HG02798 (cell line): ENCODE measurements at regions not wholly inside any gene's neighbourhood (a gene's known extent, or its start where the extent isn't known, plus 50 kb on each side); places are given as distances from the start of the nearest gene placed in this dataset.
A peak's percentile ranks its signal among the peaks of the same experiment; 100 is the strongest.

Source experiments
- ATAC-seq: cut with Tn5 transposase; IDR thresholded peaks from one replicate; pipeline ENCODE4 v1.9.1; 2021; ENCODE audit warnings: mild to moderate bottlenecking; ENCODE audit not compliant: unreplicated experiment, poor library complexity

DNA sequence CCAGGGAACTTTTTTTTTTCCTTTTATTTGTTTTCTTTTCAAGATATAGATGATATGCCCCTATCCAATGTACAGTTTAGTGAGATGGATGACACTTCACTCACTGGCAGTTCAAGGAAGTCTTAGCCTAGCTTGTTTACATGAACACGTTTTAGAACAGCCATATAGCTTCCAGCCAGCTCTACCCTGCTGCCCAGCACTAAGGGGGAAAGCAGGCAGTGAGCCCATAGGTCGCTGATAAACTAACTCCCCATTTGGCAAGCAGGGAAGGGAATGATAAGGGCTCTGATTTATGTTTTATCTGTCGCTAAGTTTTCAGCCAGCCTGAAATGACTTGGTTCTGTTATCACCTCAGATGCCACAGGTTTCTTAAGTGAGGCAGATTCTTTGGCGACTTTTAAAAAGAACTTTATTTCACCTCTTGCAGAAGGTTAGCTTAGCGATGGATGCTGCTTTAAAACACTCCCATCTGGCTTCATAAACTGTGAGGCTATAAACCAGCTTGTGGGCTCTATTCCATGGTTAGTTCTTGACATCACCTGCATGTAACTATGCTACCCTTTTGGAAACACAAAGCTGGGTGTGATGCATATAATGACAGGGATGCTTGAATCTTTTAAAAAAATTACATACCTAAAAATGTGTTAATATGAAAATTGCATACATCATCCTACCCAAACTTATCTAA is 348.4 kb downstream of the FBXO8 start:
- ATAC-seq = no peak

- no peak for ATAC-seq
These were observed 349.3 kb downstream of the FBXO8 start for GRCh38 chr4:173934201-173934600.

GRCh38 chr4:173932701-173933100 is 350.8 kb downstream of the FBXO8 start:
- ATAC-seq = no peak

DNA sequence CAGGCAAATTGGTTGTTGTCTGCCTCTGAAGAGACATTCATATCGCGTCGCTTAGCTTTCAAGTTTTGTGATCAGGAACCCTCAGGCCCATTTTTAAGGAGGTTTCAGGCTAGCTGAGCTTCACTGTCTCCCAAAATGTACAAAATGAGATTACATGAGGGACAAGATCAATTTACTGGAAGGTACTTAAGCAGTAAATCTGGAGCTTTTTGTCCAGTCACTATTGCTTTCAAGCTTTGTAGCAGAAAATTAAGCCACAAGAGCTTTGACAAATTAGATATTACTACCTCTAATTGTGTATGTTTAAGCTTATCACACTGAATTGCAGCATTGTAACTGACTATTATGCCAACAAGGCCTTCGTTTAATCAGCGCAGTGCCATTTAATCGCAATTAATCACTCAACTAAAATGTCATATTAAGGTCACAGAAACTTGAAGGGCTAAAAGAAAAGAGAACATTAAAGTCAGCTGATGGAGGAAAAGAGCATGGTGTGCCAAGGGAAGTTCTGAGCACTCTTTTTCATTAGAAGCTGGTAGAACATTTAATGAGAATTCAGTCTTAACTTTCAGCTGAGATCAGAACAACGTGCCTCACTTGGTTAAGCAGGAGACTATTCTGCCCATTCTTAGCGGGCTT is 353.0 kb downstream of the FBXO8 start:
- no peak for ATAC-seq

DNA sequence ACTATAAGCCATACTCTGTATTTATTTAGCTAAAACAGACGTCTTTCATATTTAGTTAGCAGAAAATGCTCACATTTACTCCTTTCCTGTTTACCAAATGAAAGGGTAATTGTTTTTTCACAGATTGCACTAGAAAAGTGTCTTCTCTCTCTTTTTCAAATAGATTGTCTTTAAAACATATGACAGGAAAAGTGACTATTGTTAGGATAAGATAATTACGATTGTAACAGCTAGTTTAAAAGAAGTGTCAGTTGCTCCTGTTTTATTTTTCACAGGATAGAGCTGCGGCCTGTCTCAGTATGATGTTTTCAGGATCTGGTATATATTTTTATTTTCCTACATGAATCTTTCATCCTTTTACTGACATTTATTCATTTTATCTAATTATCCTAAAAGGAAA is 353.5 kb downstream of the FBXO8 start:
- no peak for ATAC-seq

DNA sequence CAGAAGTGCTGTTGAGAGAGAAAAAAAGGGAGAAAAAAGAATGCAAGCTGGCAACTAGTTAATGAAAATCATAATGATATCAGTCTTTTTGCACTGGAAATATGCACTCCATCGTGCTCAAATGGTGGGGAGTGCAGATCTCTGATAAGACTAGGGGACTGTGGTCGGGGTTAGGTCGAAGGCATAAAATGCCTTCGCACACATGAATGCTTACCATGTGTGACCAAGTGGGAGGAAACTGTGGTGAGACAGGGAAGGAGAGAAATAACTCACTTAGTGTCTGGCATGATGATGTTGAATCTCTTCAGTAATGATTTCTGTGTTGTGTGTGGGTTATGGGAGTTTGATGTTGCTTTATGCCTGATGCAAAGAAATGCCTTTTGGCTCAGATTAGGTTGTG is 358.9 kb downstream of the FBXO8 start:
- ATAC-seq = peak; percentile 39

GRCh38 chr4:173919861-173920260 is 363.6 kb downstream of the FBXO8 start:
- no peak for ATAC-seq

- ATAC-seq = no peak
These were observed 364.3 kb downstream of the FBXO8 start for GRCh38 chr4:173919196-173919595.

DNA sequence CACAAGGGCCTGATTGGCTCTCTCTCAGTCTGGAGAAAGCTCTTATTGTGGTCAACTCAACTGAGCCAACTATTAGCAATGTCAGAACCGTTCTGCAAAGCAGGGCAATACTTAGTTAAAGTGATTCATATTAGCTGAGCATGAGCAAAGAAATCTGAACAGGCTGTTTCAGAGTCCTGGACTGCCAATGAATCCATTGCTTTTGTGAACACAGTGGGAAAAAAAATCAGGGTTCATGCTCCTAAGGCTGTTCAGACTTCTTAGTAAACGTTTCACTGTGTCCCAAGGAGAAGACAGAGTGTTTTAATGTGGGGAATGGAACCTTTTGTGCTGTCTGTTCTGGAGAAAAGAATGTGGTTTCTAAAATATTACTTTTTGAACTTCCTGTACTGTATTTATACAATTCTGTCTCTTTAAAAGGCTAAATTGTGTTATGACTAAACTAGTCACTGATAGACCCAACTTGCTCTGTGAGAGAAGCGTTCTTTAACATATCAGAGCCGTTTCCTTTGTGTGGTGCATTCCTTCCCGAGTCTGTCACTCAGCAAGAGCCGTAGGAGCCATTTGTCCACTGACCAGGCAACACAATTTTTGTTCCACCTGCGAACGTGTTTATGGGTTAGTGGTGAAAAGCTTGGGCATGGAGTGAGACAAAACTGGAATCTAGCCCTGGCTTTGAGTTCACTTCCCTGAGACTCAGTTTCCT is 366.1 kb downstream of the FBXO8 start:
- ATAC-seq = no peak

DNA sequence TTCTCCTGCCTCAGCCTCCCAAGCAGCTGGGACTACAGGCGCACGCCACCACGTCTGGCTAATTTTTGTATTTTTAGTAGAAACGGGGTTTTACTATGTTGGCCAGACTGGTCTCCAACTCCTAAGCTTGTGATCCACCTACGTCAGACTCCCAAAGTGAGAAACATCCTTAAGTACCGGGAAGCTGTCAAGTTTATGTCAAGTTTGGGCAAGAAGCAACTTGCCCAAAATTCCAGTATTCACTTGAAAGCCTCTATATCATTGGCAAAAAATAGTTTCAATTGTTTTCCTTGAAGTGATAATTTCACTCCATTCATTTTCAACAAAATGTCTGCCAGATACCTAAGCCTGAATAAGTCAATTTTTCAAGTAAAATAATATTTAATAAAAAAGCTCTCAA is 370.0 kb downstream of the FBXO8 start:
- ATAC-seq = no peak

- no peak for ATAC-seq
These were observed 371.1 kb downstream of the FBXO8 start for GRCh38 chr4:173912384-173912783.

GRCh38 chr4:173910891-173911290 is 372.6 kb downstream of the FBXO8 start:
- ATAC-seq = no peak

DNA sequence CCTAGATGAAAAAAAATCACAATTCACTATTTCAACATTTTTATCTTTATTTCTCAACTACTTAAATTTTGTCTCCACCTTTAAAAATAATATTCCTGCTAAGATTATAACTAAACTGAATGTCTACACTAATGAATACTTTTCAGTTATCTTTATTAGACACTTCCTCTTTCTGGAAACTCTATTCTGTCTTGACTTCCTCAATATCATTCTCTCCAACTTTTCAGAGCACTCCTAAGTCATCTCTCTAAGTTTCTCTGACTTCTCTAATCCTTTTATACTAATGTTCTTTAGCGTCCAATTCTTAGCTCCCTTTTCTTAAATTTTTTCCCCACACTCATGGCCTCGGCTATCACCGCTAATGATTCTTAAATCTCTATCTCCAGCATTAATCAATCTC is 374.2 kb downstream of the FBXO8 start:
- no peak for ATAC-seq

- no peak for ATAC-seq
These were observed 369.8 kb upstream of the HAND2 start for GRCh38 chr4:173899813-173900212.

- no peak for ATAC-seq
These were observed 361.0 kb upstream of the HAND2 start for GRCh38 chr4:173891072-173891471.

GRCh38 chr4:173883821-173884220 is 353.8 kb upstream of the HAND2 start:
- ATAC-seq = no peak

DNA sequence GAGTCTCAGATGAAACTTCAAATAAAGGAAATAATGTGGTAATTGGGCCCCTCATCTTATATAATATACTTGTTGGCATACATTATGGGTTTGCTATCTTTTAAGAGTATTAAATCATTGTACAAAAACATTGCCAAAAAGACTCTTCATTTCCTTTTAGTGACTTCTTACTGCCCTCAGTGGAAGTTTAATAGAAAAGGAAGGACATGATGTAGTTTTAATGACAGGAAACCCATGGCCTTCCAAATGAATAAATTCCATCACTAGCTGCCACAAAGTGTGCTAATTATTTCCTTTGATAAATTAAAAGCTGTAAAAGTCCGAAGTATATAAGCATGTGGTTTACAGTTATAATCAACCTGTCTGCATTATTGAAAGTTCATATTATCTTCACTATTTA is 350.9 kb upstream of the HAND2 start:
- no peak for ATAC-seq

DNA sequence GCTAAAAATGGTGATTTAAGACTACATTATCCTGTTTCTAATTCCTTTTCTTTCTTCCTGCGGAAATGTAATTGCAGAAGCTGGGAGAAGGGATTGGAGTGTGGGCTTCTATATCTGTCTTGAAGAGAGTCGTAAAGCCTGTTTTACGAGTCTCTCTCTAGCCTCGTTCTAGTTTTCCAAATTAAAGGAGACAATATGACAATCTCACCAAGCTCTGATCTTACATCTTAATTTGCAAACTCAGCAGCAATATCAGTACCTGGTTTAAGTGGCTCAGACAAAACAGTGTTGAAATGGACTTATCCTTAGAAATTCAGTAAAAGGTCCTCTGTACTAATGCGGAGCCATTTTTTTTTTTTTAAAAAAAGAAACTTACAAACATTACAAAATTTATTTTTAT is 349.5 kb upstream of the HAND2 start:
- ATAC-seq = no peak

- no peak for ATAC-seq
These were observed 348.7 kb upstream of the HAND2 start for GRCh38 chr4:173878701-173879100.

DNA sequence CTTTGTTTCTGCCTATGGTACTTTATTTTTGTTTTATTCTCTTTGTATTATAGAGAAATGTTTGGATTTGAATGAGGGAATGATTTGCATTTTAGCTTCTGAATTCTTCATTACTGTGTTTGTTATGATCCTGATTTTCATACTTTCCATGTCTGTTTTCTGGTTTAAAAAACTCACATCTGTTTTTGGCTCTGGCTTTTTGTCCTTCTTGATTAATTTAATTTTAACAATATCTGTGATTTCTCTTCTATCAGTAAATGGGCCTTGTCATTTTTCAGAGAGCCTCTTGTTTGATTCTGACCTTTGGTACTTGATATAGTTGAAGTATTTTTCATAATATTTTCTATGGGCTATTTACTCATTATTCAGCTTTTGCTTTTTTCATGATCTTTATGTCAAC is 341.6 kb upstream of the HAND2 start:
- no peak for ATAC-seq

DNA sequence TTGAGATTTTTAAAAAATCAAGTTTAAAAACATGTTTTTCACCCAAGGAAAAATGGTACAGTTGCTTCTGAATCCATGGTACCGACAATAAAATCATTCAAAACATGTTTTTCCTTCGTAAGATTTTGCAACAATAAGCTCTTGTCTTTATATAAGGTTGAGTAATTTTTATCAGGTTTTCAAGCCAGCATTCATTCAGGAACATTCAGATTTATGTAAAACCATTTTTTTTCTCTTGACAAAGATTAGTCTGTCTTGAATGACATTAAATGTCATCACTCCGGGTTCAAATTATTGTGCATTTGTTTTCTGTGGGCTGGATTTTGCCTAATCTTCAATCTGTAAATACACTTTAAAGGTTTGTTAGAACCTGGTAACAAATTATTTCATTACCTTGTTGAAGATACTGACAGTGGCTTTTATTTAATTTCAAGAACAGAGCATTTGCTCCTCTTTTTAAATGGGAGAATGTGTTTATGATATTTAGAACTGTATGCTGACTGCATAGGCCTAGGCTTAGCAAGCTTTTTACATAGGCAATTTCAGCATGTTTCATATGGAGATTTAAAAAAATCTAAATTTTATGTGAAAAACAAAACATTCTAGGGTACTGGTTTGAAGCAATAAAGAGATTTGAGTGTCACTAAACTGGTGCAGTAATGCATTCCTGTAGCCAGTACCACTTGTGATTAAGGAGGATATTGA is 336.4 kb upstream of the HAND2 start:
- ATAC-seq = no peak
